ENCODE measurements at regions not wholly inside any gene's neighbourhood (a gene's known extent, or its start where the extent isn't known, plus 50 kb on each side); places are given as distances from the start of the nearest gene placed in this dataset.
"Not testable (repeated sequence)": the region's sequence is repeated elsewhere in the genome, so short reads cannot be mapped to it uniquely, and the experiment has no call there.

DNA sequence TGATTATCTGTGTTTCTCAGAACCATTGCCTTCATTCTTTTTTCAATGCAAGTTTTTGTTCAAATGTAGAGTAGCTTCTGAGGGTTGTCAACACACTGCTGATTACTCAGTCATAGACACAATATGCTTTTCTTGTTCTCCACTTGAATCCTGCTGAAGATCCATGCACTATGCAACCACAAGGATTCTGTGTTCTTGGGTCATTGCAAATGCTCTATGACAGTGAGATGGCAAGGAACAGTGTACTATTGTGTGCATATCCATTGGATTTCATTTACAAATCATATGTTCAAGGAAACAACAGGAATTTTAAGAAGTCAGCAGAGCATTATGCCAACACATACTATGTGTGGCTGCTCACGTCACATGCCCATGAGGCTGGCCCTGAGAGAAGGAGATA lies 1590.2 kb downstream of the EFNA5 start:
- no peak overlapping the region for H3K4me3 ChIP-seq (ENCODE audit: low read length)
- H3K36me3 ChIP-seq (ENCODE audit: insufficient read depth, low read length) = no peaks in the 10 kb centered on the region
- no peaks in the 10 kb centered on the region for H3K9me3 ChIP-seq (ENCODE audit: low read length)
- no peak overlapping the region for H2AFZ ChIP-seq (ENCODE audit: low read depth, low read length)
- no peaks in the 10 kb centered on the region for H3K27me3 ChIP-seq (ENCODE audit: insufficient read depth, low read length)
- H3K4me1 ChIP-seq (ENCODE audit: insufficient read depth, low read length) = peaks cover 3% of the 10 kb centered on the region

GRCh38 chr5:106076655-106077054 lies 1594.1 kb downstream of the EFNA5 start:
- Histone ChIP-seq H3K36me3 (ENCODE audit: insufficient read depth, low read length) (no peaks in the 10 kb centered on the region), H2AFZ (ENCODE audit: low read depth, low read length) (no peak overlapping the region), H3K4me1 (ENCODE audit: insufficient read depth, low read length) (no peaks in the 10 kb centered on the region), H3K27me3 (ENCODE audit: insufficient read depth, low read length) (no peaks in the 10 kb centered on the region), H3K9me3 (ENCODE audit: low read length) (no peaks in the 10 kb centered on the region), H3K4me3 (ENCODE audit: low read length) (no peak overlapping the region)

DNA sequence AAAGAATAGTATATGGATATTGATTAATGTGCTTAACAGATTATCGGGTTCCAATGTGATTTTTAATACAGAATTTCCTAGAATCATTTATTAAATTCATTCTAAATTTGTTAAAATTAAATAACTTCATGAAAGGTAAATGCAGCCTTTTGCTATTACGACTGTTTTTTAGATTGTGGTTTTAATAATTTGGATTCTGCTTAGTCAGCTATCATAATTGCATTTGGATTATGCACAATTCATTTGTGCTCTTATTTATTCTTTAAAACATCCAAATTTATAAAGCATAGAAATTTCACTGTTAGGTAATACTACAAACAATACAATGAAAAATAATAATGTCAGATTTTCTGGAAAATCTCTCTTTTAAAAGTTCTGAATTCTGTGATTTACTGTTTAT lies 1598.5 kb downstream of the EFNA5 start:
- no peaks in the 10 kb centered on the region for H3K27me3 ChIP-seq (ENCODE audit: insufficient read depth, low read length)
- H3K4me1 ChIP-seq (ENCODE audit: insufficient read depth, low read length) = no peaks in the 10 kb centered on the region
- H3K9me3 ChIP-seq (ENCODE audit: low read length) = no peaks in the 10 kb centered on the region
- H3K36me3 ChIP-seq (ENCODE audit: insufficient read depth, low read length) = no peaks in the 10 kb centered on the region
- no peak overlapping the region for H2AFZ ChIP-seq (ENCODE audit: low read depth, low read length)
- no peak overlapping the region for H3K4me3 ChIP-seq (ENCODE audit: low read length)

- no peaks in the 10 kb centered on the region for H3K4me1 ChIP-seq (ENCODE audit: insufficient read depth, low read length)
- no peaks in the 10 kb centered on the region for H3K36me3 ChIP-seq (ENCODE audit: insufficient read depth, low read length)
- H3K9me3 ChIP-seq (ENCODE audit: low read length) = no peaks in the 10 kb centered on the region
- H3K4me3 ChIP-seq (ENCODE audit: low read length) = no peak overlapping the region
- H2AFZ ChIP-seq (ENCODE audit: low read depth, low read length) = no peak overlapping the region
- H3K27me3 ChIP-seq (ENCODE audit: insufficient read depth, low read length) = no peaks in the 10 kb centered on the region
These were observed 1623.4 kb downstream of the EFNA5 start for GRCh38 chr5:106047341-106047740.

DNA sequence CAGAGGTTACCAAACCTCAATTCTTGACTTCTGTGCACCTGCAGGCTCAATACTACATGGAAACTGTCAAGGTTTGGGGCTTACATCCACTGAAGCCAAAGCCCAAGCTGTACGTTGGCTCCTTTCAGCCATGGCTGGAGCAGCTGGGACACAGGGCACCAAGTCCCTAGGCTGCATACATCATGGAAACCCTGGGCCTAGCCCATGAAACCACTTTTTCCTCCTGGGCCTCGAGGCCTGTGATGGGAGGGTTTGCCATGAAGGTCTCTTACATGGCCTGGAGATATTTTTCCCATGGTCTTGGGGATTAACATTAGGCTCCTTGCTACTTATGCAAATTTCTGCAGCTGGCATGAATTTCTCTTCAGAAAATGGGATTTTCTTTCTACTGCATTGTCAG lies 1638.7 kb downstream of the EFNA5 start:
- not testable (repeated sequence) for H3K9me3 ChIP-seq (ENCODE audit: low read length); H3K4me1 ChIP-seq (ENCODE audit: insufficient read depth, low read length); H2AFZ ChIP-seq (ENCODE audit: low read depth, low read length); H3K4me3 ChIP-seq (ENCODE audit: low read length); H3K36me3 ChIP-seq (ENCODE audit: insufficient read depth, low read length); H3K27me3 ChIP-seq (ENCODE audit: insufficient read depth, low read length)

- no peaks in the 10 kb centered on the region for H3K4me1 ChIP-seq (ENCODE audit: insufficient read depth, low read length)
- no peak overlapping the region for H2AFZ ChIP-seq (ENCODE audit: low read depth, low read length)
- no peaks in the 10 kb centered on the region for H3K27me3 ChIP-seq (ENCODE audit: insufficient read depth, low read length)
- H3K4me3 ChIP-seq (ENCODE audit: low read length) = no peak overlapping the region
- no peaks in the 10 kb centered on the region for H3K36me3 ChIP-seq (ENCODE audit: insufficient read depth, low read length)
- H3K9me3 ChIP-seq (ENCODE audit: low read length) = peaks cover 5% of the 10 kb centered on the region
These were observed 1642.4 kb downstream of the EFNA5 start for GRCh38 chr5:106028314-106028713.

GRCh38 chr5:106020894-106021293 lies 1649.8 kb downstream of the EFNA5 start:
- Histone ChIP-seq H3K4me1 (ENCODE audit: insufficient read depth, low read length) (no peaks in the 10 kb centered on the region), H2AFZ (ENCODE audit: low read depth, low read length) (no peak overlapping the region), H3K27me3 (ENCODE audit: insufficient read depth, low read length) (no peaks in the 10 kb centered on the region), H3K36me3 (ENCODE audit: insufficient read depth, low read length) (no peaks in the 10 kb centered on the region), H3K9me3 (ENCODE audit: low read length) (no peaks in the 10 kb centered on the region), H3K4me3 (ENCODE audit: low read length) (no peak overlapping the region)

- H3K4me3 ChIP-seq (ENCODE audit: low read length) = no peak overlapping the region
- no peaks in the 10 kb centered on the region for H3K9me3 ChIP-seq (ENCODE audit: low read length)
- H3K4me1 ChIP-seq (ENCODE audit: insufficient read depth, low read length) = no peaks in the 10 kb centered on the region
- no peaks in the 10 kb centered on the region for H3K36me3 ChIP-seq (ENCODE audit: insufficient read depth, low read length)
- no peaks in the 10 kb centered on the region for H3K27me3 ChIP-seq (ENCODE audit: insufficient read depth, low read length)
- no peak overlapping the region for H2AFZ ChIP-seq (ENCODE audit: low read depth, low read length)
These were observed 1651.5 kb downstream of the EFNA5 start for GRCh38 chr5:106019261-106019660.

DNA sequence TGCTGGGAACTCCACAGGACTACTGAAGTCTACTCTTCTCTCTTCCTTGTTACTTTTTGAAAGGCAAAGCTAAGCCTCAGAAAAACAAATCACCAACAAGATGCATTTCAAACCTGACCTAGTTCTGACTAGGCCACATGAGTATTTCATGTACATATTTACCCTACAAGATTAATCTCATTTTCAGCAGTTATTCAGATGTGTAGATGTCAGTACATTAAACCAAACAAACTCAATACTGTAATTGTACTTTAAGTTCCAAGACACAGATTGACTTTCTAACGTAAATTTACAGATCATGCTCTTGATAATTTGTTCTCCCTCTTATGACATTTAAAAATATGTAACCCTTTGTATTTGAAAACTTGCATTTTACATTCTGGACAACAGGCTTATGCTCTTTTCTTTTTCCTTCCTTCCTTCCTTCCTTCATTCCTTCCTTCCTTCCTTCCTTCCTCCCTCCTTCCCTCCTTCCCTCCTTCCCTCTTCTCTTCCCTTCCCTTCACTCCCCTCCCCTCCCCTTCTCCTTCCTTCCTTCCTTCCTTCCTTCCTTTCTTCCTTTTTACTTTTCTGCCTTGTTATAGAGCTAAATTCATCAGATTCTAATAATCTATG lies 1653.4 kb downstream of the EFNA5 start:
- no peaks in the 10 kb centered on the region for H3K4me1 ChIP-seq (ENCODE audit: insufficient read depth, low read length)
- no peaks in the 10 kb centered on the region for H3K9me3 ChIP-seq (ENCODE audit: low read length)
- H3K27me3 ChIP-seq (ENCODE audit: insufficient read depth, low read length) = no peaks in the 10 kb centered on the region
- no peaks in the 10 kb centered on the region for H3K36me3 ChIP-seq (ENCODE audit: insufficient read depth, low read length)
- H3K4me3 ChIP-seq (ENCODE audit: low read length) = no peak overlapping the region
- H2AFZ ChIP-seq (ENCODE audit: low read depth, low read length) = no peak overlapping the region

DNA sequence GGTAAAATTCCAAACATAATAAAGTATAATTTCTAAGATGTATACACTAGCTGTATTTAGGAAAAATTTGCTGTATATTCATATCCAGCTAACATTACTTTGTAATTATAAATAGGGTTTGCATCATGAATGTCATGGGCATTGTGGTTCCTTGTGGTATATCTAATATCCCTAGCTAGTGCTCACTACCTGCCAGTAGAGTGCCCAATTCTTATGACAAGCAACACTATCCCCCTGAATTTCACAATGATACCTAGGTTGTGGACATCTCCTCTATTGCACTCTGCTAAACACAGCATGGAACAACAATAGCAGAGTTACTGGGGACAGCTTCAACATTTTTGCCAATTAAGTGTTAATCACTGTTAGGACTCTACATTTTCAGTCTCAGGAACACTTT lies 1656.5 kb downstream of the EFNA5 start:
- no peak overlapping the region for H3K4me3 ChIP-seq (ENCODE audit: low read length)
- H3K9me3 ChIP-seq (ENCODE audit: low read length) = no peaks in the 10 kb centered on the region
- H3K36me3 ChIP-seq (ENCODE audit: insufficient read depth, low read length) = no peaks in the 10 kb centered on the region
- no peaks in the 10 kb centered on the region for H3K4me1 ChIP-seq (ENCODE audit: insufficient read depth, low read length)
- H3K27me3 ChIP-seq (ENCODE audit: insufficient read depth, low read length) = no peaks in the 10 kb centered on the region
- no peak overlapping the region for H2AFZ ChIP-seq (ENCODE audit: low read depth, low read length)

- no peaks in the 10 kb centered on the region for H3K9me3 ChIP-seq (ENCODE audit: low read length)
- no peaks in the 10 kb centered on the region for H3K27me3 ChIP-seq (ENCODE audit: insufficient read depth, low read length)
- H3K4me1 ChIP-seq (ENCODE audit: insufficient read depth, low read length) = no peaks in the 10 kb centered on the region
- no peak overlapping the region for H2AFZ ChIP-seq (ENCODE audit: low read depth, low read length)
- H3K36me3 ChIP-seq (ENCODE audit: insufficient read depth, low read length) = no peaks in the 10 kb centered on the region
- H3K4me3 ChIP-seq (ENCODE audit: low read length) = no peak overlapping the region
These were observed 1664.5 kb downstream of the EFNA5 start for GRCh38 chr5:106006242-106006641.

GRCh38 chr5:105998991-105999390 lies 1671.7 kb downstream of the EFNA5 start:
- H3K27me3 ChIP-seq (ENCODE audit: insufficient read depth, low read length); H3K9me3 ChIP-seq (ENCODE audit: low read length); H2AFZ ChIP-seq (ENCODE audit: low read depth, low read length); H3K4me3 ChIP-seq (ENCODE audit: low read length); H3K4me1 ChIP-seq (ENCODE audit: insufficient read depth, low read length); H3K36me3 ChIP-seq (ENCODE audit: insufficient read depth, low read length): not testable (repeated sequence)

DNA sequence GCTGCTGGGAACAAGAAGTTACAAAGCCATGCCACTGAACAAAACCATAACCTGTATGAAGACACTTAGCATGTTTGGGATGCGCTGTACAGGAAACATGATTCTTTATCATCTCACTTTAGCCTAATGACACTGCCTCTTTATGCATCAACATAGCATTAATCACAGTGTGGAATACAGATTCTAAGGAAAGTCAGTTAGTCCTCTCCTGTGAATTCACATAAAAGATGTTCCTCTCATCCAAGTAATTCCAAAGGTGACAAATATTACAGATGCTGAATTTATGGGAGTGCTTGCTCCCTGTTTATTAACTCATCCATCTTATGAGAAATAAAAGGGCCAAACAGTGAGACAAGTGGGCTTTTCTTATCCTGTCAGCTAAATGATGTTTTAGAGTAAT lies 1677.7 kb downstream of the EFNA5 start:
- H2AFZ ChIP-seq (ENCODE audit: low read depth, low read length) = no peak overlapping the region
- H3K4me3 ChIP-seq (ENCODE audit: low read length) = no peak overlapping the region

DNA sequence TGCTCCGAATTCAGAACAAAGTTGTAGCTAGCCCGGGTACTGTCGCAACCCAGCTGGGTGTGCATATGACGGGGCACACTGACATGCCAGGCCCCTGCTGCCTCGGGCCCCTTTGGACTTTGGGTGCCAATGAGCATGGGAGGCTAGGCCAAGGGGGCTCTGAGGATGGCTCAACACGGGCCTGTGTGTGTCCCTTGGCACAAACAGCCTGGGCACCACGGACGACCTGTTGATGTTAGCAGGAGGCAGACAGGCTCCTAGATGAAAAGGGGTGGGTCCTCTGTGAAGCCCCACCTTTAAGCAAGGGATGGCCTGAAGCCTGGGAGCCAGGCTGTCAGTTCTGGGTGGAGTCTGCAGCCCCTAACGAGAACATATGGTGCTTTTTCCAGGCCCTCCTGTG lies 1688.2 kb downstream of the EFNA5 start:
- H3K9me3 ChIP-seq (ENCODE audit: low read length) = no peaks in the 10 kb centered on the region
- no peaks in the 10 kb centered on the region for H3K4me1 ChIP-seq (ENCODE audit: insufficient read depth, low read length)
- no peak overlapping the region for H2AFZ ChIP-seq (ENCODE audit: low read depth, low read length)
- no peak overlapping the region for H3K4me3 ChIP-seq (ENCODE audit: low read length)
- H3K27me3 ChIP-seq (ENCODE audit: insufficient read depth, low read length) = no peaks in the 10 kb centered on the region
- no peaks in the 10 kb centered on the region for H3K36me3 ChIP-seq (ENCODE audit: insufficient read depth, low read length)

More for the DNA sequence above, 1677.7 kb downstream of the EFNA5 start:
- H3K27me3 ChIP-seq (ENCODE audit: insufficient read depth, low read length) = no peaks in the 10 kb centered on the region
- no peaks in the 10 kb centered on the region for H3K9me3 ChIP-seq (ENCODE audit: low read length)
- no peaks in the 10 kb centered on the region for H3K36me3 ChIP-seq (ENCODE audit: insufficient read depth, low read length)
- no peaks in the 10 kb centered on the region for H3K4me1 ChIP-seq (ENCODE audit: insufficient read depth, low read length)

Measured in neuron (in vitro differentiated cells).